LNCaP clone FGC (cell line): ENCODE measurements at regions not wholly inside any gene's neighbourhood (a gene's known extent, or its start where the extent isn't known, plus 50 kb on each side); places are given as distances from the start of the nearest gene placed in this dataset.

Experiments used
- DNase-seq: peaks from one replicate; pipeline ENCODE4 v3.0.0-alpha.2; 2011; ENCODE audit warnings: low read depth
- H3K4me3 ChIP-seq: 2 replicates; pipeline ENCODE4 v1.5.1; 2011; ENCODE audit warnings: mild to moderate bottlenecking, low read depth, low read length, control low read depth
- CTCF ChIP-seq: IDR thresholded peaks from 2 replicates; pipeline ENCODE4 v1.5.1; 2012; ENCODE audit warnings: mild to moderate bottlenecking; ENCODE audit not compliant: control insufficient read depth, insufficient read depth; ENCODE audit errors: extremely low read depth

- no peak for TF ChIP-seq CTCF
- no peak overlapping the region for H3K4me3 ChIP-seq
- no peak for DNase-seq
Measured at GRCh38 chr18:73214970-73215369, 347.2 kb upstream of the NETO1 start.

- TF ChIP-seq CTCF, result no peak
- no peak for DNase-seq
- no peak overlapping the region for H3K4me3 ChIP-seq
Measured at GRCh38 chr18:73212442-73212841, 344.7 kb upstream of the NETO1 start.

- no peak for DNase-seq
Measured at GRCh38 chr18:73201940-73202339, 334.2 kb upstream of the NETO1 start.

GRCh38 chr18:73199151-73199550, 331.4 kb upstream of the NETO1 start:
- no peak for TF ChIP-seq CTCF
- DNase-seq, result no peak
- H3K4me3 ChIP-seq, result no peak overlapping the region

More at GRCh38 chr18:73201940-73202339, 334.2 kb upstream of the NETO1 start:
- H3K4me3 ChIP-seq, result no peak overlapping the region
- TF ChIP-seq CTCF, result no peak

GRCh38 chr18:73189718-73190117, 321.9 kb upstream of the NETO1 start:
- no peak for TF ChIP-seq CTCF
- DNase-seq, result peak; percentile 99
- H3K4me3 ChIP-seq, result no peak overlapping the region

- no peak for TF ChIP-seq CTCF
- DNase-seq, result peak; percentile 67
Measured at GRCh38 chr18:73168236-73168635, 300.4 kb upstream of the NETO1 start.

GRCh38 chr18:73164430-73164829, 296.6 kb upstream of the NETO1 start:
- DNase-seq, result no peak
- no peak for TF ChIP-seq CTCF

More at GRCh38 chr18:73168236-73168635, 300.4 kb upstream of the NETO1 start:
- H3K4me3 ChIP-seq, result no peak overlapping the region

More at GRCh38 chr18:73164430-73164829, 296.6 kb upstream of the NETO1 start:
- H3K4me3 ChIP-seq, result no peak overlapping the region
